IPS DF 4.7 (cell line): ENCODE measurements at regions not wholly inside any gene's neighbourhood (a gene's known extent, or its start where the extent isn't known, plus 50 kb on each side); places are given as distances from the start of the nearest gene placed in this dataset.
"Not testable (repeated sequence)": the region's sequence is repeated elsewhere in the genome, so short reads cannot be mapped to it uniquely, and the experiment has no call there.

Source experiments
- DNase-seq: peaks from one replicate; pipeline ENCODE4 v3.0.0-alpha.2; 2013; ENCODE audit warnings: low spot score; ENCODE audit errors: extremely low read depth

DNA sequence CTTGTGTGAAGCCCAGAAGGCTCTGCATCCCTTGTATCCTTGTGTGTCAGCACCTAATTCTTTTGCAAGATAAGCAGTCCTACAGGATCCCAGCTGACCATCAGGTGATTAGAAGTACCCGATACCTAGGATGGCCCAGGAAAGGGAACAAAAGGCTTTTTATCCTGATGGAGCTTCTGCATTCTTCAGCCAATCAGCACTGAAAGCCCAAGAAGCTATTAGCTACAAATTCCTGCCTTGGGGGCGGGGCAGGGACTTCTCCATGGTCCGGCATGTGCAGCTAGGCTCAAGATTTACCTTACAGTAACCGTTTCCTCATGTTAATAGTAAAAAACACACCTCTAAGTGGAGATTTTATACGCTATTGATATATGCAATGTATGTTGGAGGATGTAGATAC, 264.6 kb upstream of the THUMPD2 start:
- no peak for DNase-seq

DNA sequence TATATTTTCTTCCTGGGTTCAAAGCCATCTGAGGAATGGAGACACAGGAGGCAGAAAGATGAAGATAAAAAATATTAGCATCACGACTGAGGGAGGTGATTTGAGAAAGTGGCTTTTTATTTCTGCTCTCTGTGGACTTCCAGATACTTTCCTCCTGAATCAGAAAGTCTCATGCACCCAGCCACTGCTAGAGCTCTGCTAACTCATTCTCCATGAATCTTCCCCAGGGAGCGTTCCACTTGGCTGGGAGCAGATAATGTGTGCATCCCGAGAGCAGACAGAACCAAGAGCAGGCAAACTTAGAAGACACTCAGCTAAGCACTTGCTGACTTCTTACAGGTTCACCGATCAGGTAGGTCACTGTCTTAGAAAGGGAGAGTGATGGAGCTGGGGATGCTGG, 264.1 kb upstream of the THUMPD2 start:
- no peak for DNase-seq

DNA sequence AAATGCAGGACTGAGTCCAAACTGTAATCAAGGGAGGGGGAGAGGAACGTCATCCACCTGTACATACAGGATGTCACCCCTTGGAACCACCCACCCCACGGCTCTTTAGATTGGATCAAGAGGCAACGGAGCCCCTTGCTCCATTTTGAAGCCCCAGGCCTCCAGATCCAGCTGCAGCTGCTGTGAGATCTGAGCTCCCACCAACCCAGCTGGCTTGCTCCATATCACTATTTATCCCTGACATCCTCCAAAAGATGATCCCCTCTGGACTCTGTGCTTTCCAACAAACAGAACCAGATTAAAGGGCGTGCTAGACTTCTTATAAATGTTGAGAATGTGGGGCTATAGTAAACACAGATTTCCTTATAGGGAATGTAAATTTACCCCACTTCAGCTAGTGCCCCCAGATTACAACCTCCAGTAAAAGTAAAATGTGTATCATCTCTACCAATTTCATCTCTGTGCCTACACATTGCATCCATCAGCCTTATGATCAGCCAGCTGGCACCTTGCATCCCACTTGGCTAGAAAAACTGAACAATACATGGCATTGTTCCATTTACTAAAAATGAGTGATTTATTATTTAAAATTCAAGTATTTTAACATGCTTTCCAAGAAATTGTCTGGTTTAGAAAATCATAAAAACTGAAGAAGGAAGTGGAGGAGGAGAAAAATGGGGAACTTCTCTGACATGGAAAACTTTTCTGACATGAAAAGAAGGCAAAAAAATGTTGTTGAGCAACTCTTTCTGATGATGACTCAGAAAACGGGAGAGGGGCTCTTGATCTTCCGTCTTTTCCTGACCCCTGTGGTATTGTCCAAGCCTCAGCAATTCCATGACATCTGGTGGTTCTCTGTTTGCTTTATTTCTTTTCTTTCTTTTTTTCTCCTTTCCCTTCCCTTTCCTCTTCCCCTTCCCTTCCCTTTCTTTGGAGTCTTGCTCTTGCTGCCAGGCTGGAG, 262.6 kb upstream of the THUMPD2 start:
- no peak for DNase-seq

DNA sequence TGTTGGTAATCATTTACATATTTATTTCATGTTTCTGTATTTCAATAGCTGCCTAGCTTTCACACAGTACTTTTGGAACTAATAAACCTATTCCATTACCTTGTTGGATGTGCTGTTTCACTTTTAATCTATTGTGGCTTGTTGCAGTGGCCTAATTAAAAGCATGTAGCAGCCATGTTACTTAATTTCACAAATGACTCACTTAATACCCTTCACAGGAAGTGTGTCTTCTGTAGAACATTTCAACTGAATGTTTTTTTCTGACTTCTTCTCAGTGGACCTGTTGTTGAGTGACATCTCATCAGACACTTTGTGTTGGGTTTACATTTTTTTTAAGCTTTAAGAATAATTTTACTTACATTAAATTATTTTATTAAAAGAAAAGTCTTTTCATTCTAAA, 260.5 kb upstream of the THUMPD2 start:
- DNase-seq: no peak

DNA sequence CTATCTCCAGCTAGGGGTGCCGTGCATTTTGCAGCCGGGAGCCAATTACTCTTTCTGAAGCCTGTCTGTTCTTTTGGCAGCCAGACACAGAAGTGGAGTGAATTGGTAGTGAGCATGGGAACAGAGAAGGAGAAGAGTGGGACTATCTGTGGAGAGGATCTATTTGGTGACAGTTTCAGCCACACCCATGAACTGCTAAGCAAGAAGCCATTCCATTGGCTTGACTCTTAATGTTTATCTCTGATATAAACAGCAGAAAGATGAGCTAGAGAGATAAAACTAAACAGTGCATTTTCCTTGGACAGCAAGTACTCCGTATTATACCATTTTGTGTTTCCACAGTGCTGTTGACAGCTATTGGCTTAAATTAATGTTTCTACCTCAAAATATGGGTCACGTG, 259.6 kb upstream of the THUMPD2 start:
- DNase-seq: no peak

DNA sequence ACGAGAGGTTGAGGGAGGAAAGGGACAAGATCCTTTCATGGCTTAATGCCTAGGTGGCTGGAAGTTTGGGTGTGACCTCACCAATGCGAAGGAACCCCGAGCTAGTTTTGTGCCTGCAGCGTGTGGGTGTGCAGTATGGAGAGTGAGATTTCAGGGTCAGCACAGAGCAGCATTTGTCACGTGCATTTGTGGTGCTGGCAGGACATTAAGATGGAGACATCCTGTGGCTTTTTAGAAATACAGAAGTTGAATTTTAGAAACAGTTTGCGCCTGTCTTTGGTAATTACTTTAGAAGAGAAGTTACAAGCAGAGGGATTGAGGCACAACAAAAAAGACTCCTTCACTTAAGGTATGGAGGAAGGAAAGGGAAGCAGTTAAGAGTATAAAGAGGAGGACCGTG, 258.2 kb upstream of the THUMPD2 start:
- no peak for DNase-seq

DNA sequence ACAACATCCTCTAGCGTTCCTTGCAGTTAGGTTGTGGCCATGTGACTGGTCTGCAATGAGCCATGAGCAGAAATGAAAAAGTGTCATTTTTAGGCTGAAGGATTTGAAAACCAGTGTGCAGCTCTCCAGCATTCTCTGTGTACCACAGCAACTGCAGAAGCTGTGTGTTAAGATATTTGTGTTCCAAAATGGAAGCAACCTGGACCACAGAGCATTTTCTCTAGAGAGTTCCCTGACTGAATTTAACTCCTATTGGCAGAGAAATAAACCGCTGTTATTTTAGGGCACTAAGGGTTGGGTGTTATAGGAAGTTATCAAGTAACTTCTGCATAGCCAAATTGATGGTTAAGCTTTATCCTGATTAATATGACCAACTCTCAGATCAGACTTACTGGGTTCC, 257.2 kb upstream of the THUMPD2 start:
- DNase-seq: no peak

DNA sequence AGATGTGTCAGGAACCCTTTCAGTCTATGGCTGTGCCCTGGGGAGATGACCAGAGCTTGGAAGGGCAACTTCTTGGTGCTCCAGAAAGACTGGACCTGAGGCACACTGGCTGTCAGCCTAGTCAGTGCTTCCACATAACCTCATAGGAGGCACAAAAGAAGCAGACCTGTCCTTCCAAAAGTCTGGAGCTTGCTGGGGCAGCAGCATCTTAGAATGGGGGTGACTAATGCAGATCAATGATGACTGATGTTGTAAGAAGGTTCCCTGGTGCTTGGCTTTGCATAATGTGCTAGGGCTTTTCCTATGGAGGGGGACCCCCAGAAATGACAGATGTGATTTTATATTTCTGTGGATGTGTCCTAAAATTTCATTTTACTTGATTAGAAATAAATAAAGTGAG, 255.7 kb upstream of the THUMPD2 start:
- DNase-seq: no peak

DNA sequence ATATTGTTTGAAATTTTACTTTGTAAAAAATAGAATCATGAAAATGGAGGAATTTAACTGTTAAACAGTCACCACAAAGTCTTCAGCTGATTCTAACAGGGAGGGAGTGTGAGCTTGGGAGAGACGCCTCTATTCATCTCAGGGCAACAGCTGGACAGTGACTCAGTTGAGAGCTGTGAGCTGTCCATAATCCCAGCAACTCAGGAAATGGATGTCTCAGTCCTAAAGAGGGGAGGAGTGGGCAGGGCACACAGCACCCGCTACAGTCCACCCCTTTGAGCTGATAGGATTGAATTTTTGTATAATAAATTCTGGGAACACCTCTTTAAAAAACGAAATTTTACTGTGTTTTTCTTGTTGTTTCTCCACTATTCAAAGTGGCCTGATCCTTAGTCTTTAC, 255.1 kb upstream of the THUMPD2 start:
- no peak for DNase-seq

DNA sequence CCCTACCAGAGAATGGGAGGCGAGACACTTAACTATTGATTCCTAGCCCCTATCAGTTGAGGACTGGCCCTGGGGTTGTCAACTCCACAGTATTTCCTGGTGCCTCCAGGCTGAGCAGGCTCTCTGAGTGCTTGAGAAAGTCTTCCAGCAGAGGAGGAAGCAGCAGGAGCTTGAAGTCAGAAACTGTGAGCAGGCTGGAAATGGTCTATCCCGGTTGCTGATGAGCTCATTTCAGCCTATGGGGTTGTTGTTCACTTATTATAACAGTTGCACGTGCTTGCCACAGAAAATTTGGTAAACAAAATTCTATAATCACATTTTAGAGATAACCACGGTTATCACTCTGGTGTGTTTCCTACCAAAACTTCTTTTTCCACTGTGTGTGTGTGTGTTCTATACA, 254.7 kb upstream of the THUMPD2 start:
- no peak for DNase-seq

DNA sequence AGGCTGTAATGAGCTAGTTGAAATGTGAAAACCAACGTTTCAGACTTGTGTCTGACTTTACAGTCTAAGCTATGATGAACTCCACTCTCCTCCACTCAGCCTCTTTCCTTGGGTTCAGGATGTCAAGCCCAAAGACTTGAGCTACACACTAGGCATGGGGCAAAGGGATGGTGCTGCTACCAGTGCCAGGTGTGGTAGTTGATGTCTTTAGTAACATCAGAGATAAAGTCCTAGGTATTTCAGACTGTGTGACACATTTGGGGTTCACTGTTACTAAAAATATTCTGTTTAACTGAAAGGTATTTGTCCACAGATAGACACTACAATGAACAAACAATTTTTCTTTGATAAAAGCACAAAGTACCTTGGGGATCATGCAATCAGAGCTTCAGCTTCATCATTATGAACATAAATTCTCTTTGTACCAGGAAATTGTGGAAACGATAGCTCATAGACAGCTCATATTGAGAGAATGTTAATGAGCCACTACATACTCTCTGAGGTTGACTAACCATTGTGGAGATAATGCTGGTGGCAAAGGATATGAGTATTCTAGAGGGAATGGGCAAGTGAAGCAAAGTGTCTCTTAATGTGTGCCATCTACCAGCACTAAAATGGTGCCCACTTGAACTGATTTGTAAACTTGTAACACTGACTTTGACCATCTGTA, 253.7 kb upstream of the THUMPD2 start:
- no peak for DNase-seq

DNA sequence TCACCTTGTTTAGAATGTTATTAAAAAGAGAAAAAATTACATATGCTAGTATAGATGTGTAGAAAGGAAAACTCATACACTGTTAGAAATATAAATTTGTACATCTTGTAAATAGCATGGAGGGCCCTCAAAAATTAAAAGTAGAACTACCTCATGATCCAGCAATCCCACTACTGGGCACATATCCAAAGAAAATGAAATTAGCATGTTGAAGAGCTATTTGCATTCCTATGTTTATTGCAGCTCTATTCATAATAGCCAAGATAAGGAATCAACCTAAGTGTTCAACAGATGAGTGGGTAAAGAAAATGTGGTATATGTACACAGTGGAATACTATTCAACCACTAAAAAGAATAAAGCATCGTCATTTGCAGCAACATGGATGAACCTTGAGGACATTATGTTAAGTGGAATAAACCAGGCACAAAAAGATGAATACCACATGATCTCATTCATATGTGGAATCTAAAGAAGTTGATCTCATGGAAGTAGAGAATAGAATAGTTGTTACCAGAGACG, 251.5 kb upstream of the THUMPD2 start:
- no peak for DNase-seq

DNA sequence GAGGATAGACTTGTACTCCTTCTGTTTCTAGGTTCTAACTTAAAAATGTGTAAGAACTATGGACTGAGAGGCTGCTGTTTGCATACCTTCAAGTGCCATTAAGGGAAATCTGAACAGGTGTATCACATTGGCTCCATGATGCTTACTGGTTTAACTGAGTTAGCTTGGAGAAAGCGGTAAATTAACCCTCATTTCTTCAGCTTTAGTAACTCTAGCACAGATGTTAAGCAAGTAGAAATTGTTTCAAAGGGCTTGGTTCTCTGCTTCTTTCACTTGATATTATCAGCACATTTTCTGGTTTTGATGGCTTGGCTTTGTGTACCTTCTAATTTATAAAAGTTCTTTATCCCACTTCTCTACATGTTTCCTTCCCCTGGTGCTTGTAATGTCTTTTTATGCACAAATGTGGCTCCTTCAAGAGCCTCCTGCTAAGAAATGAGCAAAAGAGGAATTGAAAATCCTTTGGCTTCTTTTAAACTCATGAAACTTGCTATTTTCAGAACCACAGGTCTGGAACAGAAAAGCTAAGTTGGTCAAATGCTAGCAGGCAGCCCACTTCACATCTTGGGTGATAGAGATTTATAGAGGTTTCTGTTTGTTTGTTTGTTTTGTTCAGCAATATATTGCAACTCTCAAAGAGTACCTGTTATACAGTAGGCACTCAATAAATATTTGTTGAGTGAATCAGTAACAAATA, 249.9 kb upstream of the THUMPD2 start:
- DNase-seq: no peak

DNA sequence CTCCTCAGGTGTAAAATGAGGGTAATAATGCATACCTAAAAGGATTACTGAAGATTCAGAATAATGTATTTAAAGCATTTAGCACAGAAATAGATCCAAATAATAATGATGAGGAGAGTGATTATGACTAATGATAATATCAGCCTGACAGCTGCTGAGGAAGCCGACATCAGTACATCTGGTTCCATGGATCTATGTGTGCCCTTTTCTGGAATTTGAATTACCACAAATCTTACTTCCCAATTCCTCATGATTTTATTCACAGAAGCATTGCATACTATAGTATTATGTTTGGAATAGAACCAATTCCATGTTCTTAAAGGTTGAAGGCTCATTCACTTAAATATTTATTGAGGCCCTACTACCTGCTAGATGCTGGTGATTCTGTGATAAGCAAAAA, 248.9 kb upstream of the THUMPD2 start:
- DNase-seq: no peak

DNA sequence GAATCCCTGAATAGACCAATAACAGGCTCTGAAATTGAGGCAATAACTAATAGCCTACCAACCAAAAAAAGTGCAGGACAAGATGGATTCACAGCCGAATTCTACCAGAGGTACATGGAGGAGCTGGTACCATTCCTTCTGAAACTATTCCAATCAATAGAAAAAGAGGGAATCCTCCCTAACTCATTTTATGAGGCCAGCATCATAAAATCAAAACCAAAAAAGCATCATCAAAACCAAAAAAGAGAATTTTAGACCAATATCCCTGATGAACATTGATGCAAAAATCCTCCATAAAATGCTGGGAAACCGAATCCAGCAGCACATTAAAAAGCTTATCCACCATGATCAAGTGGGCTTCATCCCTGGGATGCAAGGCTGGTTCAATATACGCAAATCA, 246.2 kb upstream of the THUMPD2 start:
- not testable (repeated sequence) for DNase-seq

DNA sequence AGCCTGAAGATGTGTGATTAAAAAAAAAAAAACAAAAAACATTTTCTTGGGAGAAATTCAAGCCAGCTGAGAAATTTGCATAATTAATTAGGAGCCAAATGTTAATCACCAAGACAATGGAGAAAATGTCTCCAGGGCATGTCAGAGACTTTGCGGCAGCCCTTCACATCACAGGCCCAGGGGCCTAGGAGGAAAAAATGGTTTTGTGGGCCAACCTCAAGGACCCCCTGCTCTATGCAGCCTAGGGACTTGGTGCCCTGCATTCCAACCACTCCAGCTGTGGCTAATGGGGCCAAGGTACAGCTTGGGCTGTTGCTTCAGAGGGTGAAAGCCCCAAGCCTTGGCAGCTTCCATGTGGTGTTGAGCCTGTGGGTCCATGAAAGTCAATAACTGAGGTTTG, 241.9 kb upstream of the THUMPD2 start:
- DNase-seq: no peak

DNA sequence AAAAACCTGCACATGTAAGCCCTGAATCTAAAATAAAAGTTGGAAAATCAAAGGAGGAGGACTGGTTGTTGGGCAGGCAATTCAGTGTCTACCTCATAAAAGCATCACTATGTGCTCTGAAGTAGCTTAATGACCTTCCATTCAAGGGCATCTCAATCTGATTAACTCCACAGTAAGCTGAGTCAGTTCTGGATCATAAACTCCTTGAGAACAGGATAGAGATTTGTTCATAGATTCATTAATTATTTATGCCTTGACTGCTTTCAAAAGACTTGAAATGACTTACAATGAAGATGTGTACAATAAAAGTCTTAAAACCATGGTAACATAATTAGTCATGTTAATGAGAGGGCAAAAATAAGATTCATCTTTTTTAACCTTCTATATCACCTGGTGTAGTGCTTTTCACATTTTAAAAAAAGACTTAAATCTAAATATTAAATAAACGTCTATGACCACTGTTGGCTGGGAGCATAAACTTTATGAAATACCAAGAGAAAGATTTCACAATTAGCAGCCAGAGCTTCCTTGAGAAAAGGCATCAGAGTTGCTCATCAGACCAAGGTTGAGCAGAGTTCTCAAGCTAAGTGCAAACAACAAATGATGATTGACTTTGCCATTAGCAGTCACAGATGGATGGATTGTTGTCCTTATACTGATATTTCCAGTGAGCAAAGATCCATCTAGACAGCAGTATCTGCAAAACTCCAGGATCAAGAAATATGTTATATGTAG, 237.3 kb upstream of the THUMPD2 start:
- no peak for DNase-seq

DNA sequence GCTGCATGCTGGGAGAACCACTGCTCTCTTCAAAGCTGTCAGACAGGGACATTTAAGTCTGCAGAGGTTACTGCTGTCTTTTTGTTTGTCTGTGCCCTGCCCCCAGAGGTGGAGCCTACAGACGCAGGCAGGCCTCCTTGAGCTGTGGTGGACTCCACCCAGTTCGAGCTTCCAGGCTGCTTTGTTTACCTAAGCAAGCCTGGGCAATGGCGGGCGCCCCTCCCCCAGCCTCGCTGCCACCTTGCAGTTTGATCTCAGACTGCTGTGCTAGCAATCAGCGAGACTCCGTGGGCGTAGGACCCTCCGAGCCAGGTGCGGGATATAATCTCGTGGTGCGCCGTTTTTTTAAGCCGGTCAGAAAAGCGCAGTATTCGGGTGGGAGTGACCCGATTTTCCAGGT, 234.9 kb upstream of the THUMPD2 start:
- not testable (repeated sequence) for DNase-seq

DNA sequence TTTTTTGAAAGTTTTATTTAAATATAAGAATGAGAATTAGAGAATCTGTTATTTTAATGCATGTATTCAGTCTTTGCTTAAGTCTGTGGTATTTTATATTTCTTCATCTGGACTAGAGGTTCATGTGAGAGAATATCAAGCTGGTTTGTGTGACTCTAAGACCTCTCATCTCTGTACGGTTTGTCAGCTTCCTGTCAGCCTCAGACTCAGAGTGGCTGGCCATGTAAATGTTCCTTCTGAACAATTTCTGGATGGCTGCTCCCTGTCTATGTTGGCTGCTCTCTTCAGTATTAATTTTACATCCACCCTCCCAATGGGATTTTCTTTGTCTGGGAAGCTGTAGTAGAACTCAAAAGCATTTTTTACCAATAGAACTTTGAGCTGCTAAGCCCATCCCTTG, 225.3 kb upstream of the THUMPD2 start:
- DNase-seq: no peak

DNA sequence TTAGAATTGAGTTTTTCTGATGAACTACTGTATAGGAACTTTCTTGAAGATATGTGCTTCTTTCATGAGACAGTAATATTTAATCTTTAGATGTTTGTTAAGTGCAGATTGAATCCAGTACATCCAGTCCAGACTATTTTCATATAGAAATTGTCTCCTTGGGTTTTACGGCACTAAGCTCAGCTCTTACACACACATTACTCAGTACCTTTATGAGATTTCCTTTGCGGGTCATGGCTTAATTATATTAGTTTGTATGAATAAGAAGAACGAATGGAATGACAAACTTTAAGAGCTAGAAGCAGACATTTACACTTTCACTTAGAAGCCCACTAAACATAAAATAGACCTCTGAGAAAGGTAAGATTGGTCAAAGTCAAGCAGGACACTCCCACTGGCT, 223.3 kb upstream of the THUMPD2 start:
- DNase-seq: no peak

DNA sequence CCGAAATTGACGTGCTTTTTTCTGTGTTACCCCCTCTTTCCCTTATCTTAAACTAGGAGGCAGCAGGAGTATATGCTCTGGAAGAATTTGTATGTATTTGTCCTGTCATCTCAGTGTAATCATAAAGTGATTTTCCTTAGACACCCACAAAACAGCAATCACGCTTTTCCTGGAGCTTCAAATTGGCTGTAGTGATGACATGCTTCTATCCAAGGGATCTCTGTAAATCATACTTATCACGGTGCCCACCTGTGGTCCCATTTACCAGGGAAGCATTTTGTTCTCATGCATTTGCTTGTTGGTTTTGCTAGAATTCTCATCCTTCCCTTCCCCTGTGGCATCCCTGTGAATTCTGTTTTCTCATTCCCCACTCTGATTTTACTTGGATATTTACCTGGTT, 220.8 kb upstream of the THUMPD2 start:
- no peak for DNase-seq
